Umbilical cord (tissue), 1 donor: ENCODE measurements at regions not wholly inside any gene's neighbourhood (a gene's known extent, or its start where the extent isn't known, plus 50 kb on each side); places are given as distances from the start of the nearest gene placed in this dataset.

Experiments
- DNase-seq: peaks from one replicate; pipeline ENCODE4 v3.0.0-alpha.2; 2015; ENCODE audit warnings: low spot score

DNA sequence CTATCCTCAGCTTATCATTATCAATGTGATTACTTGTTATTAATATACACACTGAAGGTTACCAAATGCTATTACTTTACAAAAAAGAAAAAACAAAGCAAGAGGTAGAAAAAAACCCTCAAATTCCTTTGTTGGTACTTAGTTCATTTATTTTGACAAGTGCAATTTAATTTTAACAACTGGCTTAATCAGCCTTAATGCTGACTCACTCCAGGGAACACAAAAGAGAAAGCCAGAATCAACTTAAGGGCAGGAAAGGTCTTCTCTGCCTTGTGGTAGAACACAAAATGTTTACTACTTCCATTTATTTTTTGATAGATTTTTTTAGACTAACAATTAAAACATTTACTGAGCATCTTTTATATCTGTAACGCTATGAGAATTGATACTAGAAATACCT is 417.1 kb downstream of the PCDH17 start:
- no peak for DNase-seq

DNA sequence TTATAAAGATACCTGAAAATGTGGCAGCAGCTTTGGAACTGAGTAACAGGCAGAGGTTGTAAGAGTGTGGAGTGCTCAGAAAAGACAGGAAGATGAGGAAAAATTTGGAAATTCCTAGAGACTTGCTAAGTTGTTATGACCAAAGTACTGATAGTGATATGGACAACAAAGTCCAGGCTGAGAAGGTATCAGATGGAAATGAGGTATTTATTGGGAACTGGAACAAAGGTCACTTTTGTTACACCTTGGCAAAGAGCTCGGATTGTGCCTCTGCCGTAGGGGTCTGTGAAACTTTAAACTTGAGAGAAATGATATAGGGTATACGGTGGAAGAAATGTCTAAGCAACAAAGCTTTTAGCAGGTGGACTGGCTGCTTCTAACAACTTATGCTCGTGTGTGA is 419.9 kb downstream of the PCDH17 start:
- DNase-seq = no peak

DNA sequence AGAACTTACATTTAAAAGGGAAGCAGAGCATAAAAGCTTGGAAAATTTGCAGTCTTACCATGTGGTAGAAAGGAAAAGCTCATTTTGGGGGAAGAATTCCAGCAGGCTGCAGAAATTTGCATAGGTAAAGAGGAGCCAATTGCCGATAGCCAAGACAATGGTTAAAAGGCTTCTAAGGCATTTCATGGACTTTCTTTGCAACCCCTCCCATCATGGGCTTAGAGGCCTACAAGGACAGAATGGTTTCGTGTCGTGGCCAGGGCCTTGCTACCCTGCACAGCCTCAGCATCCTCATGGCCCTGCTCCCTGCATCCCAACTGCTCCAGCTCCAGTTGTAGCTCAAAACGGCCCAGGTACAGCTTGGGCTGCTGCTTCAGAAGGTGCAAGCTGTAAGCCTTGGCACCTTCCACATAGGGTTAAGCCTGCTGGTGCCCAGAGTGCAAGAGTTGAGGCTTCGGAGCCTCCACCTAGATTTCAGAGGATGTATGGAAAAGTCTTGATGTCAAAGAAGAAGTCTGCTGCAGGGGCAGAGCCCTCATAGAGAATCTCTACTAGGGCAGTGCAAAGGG is 420.3 kb downstream of the PCDH17 start:
- no peak for DNase-seq

DNA sequence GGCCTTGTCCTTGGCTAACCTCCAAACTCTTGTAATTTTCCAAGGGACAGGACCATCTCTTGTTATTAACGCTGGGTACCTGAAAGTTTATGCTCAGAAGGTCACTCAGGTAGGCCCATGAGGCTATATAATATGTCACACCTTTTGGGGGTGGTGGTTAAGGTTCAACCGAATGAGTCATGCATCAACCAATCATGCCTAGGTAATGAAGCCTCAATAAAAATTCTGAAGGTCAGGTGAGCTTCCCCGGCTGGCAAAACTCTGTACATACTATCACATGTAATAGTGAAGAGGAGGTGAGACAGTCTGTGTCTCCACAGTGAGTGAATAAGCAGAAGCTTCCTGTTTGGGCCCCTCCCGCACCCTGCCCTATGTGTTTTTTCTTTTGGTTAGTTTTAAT is 424.9 kb downstream of the PCDH17 start:
- no peak for DNase-seq

DNA sequence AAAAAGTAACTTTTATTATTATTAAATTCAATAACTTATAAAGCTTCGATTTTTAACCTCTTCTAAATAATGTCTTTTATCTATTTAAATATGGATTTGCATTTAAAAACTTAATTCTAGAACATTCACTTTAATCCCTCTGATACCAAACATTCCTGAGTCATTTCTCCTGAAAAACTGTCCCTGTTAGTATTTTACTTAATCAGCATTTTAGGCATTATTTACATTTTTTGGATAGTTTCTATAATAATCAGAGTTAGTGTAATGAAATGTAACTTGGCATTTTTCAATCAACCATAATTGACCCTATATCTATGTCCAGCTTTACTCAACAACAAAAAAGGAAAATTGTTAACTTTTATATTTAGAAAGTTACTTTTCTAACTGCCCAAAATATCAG is 428.1 kb downstream of the PCDH17 start:
- DNase-seq = no peak

DNA sequence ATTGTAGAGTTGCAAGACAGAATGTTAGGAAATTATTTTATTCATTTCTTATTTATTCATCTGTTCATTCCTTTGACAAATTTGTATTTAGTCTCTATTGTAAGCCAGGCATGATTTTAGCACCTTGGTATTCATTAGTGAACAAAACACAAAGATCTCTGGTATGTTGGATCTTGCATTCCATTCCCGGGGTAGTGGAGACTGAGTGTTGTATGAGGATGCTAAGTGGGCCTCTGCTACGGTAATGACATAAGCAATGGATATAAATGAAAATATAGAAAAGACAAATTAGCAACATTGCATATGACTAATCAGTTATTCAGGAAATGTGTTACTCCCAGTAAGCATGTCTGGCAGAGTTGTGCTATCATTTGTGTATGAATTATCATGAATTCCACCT is 449.3 kb downstream of the PCDH17 start:
- no peak for DNase-seq

DNA sequence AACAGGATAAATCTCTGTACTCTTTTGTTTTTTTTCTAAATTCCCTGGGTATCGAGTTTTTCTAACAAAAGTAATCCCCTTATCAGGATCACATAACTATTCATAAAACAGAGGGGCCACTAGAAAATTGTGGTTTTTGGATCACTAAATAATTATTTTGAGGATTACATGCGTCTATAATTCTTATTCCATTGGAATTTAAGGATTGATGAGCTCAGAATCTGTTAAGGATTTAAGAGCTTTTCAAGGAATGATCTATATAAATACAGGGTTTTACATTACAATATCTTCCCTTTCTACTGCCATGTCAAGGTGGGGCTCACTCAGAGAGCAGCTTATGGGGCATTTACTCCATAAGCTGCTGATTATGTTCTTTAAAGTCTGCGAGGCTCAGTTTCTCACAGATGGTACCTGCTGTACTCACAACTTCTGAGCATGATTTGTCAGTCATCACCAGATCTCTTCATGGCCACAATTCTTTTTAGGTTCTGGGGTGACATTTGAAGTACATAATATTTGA is 449.8 kb downstream of the PCDH17 start:
- peak; percentile 22 for DNase-seq

DNA sequence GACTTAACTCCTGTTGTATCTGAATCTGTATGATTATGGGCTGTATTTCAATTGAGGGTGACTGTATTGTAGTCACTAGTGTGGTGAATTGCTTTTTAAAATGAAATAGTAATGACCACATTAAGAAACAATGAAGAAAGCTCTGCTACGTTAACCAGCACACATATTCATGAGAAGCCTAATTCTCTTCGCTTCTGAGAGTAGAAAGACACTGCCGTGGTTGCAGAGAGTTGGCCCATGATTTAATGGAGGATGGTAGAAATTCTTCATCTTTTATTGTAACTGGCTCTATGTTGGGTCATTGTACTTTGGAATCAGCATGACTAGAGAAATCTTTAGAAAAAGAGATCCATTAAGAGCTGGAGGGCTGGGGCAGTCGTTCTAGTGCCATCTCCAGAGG is 451.5 kb downstream of the PCDH17 start:
- DNase-seq = no peak

DNA sequence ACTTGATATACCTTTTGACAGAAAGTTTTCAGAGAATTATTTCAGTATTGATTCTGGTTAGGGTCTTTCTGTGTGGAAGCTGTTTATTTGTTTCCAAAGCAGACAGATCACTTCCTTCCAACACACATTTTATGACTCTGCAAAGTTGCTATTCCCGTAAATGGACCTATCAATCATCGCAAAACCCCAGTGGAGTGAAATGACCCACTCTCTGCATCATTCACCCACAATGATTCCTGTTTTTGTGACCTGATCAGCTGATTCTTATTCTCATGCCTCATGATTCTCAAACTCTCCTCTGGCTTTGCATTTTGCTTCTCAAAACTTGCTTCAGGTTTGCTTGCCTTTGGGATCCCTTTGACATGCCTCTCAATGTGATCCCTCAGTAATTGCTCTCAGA is 453.7 kb downstream of the PCDH17 start:
- no peak for DNase-seq

DNA sequence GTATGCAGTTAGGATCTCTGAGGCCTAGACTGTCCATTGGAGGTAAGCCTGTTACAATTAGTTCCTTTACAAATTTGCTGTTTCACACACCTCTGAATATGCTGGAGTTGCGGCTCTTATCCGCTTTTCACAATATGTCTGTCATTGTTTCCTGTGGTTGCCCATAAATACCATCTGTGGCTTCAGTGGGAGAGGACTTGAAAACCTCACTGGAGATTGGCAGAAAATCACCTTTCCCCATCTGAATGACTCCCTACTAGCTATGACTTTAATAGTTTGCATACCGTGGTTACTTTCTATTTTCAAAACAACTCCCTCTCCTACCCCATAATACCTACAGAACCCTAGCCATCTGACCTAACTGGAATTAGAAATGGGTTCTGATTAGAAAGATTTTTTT is 454.3 kb downstream of the PCDH17 start:
- DNase-seq = no peak

DNA sequence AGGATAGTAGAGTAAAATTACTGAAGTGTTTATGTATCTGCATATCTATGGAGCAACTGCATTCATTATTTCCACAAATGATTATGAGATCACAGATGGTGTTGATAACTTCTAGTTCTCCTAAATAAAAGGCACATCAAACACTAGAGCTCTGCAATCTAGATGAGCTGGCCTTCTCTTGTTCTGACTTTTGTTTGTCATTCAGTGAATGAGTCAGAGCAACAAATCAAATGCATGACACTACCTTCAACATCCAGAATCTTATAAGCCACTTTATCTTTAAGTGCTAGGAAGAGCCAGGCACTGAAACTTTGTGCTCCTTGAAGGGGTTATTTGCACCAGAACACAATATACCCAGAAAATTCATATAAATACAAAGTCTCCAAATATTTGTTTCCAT is 456.0 kb downstream of the PCDH17 start:
- DNase-seq = peak; percentile 1

DNA sequence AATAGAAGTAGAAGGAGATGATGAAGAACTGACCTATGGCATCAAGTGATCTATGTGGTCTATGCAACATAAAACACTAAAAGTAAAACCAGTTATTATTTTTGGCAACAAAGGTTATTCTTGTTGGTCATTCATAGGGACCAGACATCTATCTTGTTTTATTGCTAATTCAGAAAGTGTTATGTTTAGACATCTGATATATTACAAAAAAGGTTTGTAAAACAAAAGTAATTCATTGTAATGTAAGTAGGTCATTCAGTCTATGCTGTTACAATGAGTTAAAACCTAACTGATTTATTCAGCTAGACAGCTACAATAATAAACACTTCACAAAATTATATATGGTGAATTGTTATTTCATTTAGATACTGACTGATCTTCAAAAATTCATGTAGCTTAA is 461.9 kb downstream of the PCDH17 start:
- no peak for DNase-seq

DNA sequence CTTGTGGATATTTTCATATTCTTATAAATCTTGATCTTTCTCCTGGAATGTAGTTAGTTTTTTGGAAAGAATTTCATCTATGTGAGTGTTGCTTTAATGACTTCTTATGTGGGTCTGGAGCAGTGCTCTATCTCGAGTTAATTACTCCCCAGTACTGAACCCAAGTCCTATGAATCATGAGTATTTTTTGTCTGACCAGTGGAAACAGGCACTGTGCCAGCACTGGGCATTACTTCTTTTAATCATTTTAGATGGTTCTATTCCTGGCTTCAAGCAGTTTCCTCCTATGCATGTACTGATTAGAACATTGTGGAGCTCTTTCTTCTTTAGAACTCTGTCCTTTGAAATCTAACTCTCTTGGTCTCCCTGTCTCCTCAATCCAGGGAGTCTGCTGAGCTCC is 466.3 kb downstream of the PCDH17 start:
- DNase-seq = no peak

DNA sequence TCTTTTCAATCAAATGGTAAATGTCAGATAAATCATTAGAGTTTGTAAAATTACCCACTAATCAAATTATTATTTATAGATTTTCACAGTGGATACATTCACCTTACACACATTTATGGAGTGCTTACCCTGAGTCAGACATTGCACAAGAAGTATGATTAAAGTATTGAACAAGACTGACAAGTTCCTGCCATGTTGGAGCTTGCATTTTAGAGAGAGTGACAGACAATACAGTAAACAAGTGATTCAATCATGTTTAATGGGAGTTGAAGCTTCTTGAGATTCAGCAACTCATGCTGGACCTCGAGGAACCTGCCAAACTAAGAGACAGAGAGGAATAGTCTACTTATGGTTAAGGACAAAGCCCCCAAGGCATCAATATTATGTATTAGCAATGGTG is 487.8 kb downstream of the PCDH17 start:
- no peak for DNase-seq

DNA sequence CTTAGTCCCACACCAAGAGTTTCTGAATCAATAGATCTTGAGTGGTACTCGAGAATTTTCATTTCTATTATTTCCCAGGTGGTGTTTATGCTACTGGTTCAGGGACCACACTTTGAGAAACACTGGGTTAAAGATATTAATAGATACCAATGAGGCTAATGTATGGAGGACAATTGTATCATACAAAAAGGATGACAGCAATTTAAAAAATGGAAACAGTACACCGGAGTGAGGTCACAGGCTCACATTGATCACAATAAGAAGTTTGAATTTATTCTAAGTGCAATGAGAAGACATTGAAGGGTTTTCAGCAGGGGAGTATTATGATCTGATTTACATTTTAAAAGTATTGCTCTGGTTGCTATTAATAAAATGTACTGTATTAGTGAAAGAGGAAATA is 488.3 kb downstream of the PCDH17 start:
- no peak for DNase-seq

DNA sequence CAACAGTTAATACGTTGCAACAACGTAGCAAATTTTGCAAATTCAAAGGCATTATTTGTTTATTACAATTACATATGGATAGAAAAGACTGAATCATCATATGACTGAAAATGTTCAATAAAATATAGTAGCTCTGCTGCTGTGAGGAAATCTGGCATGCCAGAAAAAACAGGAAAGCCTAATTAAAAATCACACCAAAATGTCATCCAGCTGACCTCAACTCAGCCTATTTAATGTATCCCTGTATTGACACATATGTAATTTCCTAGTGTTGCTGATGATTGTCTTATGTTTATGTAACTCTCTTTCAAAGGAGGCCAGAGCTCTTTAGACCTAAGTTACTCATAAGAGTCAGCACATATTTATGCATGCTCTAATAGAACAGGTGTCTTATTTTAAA is 495.0 kb downstream of the PCDH17 start:
- DNase-seq = no peak

DNA sequence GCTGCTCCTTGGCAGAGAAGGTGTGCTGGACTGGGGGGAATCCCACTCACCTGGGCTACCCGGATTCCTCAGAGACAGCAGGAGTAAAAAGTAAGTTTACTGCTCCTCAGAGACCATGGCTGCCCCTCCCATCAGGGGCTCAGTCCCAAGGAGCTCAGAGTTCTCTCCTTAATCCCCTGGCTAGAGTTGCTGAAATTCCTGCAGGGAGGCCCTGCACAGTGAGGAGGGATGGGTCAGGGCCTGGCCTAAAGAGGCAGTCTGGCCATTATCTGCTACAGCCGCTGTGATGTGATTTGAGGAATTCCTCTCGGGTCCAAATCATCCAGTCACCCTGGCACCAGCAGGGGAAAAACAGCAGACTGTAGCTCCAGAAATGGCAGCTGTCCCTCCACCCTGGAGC is 502.5 kb downstream of the PCDH17 start:
- no peak for DNase-seq

DNA sequence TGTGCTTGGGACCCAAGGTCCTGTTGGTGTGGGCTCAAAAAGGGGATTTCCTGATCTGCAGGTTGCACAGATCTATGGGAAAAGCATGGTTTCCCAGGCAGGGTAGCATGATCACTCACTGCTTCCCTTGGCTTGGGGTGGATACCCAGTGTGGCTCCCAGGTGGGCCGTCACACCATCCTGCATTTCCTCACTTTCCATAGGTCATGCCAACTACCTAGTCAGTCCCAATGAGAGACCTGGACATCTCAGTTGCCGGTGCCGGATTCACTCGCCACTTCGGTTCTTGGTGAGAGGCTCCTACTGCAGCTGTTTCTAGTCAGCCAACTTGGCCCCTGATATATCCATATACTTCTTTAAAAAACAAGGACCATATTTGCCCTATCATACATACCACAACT is 503.0 kb downstream of the PCDH17 start:
- DNase-seq = no peak

DNA sequence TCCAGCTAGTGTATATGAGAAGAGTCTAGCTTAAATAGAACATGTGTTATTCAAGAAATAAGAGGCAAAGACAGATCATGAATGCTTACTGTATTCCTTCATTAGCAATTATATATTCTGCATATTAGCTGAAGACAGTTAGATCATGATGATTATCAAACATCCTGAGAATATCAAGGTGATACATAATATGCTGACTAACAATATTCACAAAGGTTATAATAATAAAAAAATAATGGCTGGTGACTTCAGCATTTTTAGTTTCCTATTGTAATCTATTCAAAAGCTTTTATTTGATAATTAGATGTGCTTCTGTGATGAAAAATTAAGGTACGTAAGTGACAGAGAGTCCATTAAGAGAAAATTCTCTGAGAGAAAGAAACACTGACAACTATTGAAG is 511.4 kb downstream of the PCDH17 start:
- no peak for DNase-seq

DNA sequence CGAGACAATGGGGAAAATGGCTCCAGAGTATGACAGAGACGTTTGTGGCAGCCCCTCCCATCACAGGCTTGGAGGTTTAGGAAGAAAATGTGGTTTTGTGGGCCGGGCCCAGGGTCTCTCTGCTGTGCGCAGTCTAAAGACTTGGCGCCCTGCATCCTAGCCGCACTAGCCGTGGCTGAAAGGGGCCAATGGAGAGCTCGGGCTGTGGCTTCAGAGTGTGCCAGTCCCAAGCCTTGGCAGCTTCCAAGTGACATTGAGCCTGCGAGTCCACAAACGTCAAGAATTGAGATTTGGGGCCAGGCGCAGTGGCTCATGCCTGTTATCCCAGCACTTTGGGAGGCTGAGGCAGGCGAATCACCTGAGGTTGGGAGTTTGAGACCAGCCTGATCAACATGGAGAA is 513.1 kb downstream of the PCDH17 start:
- DNase-seq = no peak

DNA sequence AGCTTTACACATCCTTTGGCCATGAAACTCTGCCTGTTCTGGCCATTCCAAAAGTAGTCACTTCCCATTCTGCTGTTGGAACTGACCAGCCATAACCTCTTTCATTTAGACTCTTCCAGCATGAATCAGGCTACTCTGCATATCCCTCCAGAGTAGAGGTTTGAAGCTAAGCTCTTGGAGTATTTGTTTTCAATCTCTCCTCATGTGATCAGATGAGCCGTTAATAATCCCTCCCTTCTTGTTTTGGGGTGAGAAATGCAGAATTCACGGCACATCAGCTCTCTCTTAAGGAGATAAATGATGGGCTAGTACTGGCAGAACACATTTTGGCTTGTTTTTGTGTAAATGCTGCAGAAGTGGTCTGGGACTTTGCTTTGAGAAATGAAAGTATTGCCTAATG is 519.9 kb downstream of the PCDH17 start:
- peak; percentile 61 for DNase-seq

DNA sequence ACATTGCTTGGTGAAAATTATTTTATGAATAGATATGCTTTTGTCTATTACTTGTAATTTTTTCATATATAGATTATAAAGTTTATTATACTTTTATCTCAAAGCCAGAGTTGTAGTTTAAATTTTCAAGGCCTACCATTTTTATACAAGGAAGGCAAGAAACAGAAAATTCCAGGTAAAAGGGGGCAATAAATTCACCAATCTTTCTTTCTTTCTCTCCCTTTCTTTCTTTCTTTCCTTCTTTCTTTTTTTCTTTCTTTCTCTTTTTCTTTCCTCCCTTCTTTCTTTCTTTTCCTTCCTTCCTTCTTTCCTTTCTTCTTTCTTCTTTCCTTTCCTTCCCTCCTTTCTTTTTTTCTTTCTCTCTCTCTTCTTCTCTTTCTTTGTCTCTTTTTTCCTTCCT is 529.4 kb downstream of the PCDH17 start:
- DNase-seq = no peak

DNA sequence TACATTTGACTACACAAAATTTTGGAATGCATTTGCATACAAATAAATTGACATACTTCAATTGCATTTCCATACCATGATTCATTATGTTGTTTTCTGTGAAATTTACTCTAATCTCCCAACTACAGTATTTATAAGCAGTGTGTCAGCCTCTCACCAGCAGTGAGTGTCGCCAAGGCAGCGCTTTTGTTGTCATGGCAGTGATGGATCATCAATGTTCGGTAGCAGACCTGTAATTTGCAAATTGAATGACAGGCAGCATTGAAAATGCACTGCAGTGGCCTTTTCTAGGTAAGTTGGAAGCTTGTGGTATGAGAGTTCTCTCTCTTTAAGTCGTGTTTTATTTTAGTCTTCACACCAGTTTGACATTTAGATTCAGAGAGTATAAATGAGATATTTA is 534.1 kb downstream of the PCDH17 start:
- no peak for DNase-seq

DNA sequence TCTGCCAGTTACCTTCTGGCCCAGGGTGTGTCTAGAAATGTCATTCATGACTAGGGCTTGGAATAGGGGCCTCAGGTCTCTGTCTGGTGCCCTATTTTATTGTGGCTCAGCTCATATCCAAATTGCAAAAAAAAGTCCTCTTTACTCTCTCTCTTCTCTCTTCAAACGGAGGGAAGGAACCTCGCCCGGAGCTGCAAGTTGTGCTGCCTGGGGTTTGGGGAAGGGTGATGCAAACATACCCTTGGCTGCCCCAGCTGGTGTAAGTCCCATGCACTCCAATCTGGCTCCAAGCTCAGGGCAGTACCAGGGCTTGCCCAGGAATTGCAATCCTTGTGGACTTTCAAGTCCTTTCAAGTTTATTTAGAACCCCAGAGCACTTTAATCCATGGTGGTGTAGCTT is 549.6 kb downstream of the PCDH17 start:
- DNase-seq = no peak
